HL-60 (cell line): ENCODE measurements at regions not wholly inside any gene's neighbourhood (a gene's known extent, or its start where the extent isn't known, plus 50 kb on each side); places are given as distances from the start of the nearest gene placed in this dataset.

Experiments used
- DNase-seq, 2 experiments: peaks; one replicate each; pipeline ENCODE4 v3.0.0-alpha.2; 2010 to 2020; ENCODE audit warnings: low read depth in 1 of 2, low spot score in 1 of 2
- H3K27ac ChIP-seq: fragments of 250-450 bp; sonication (Bioruptor Pico); replicated peaks from 2 replicates; pipeline ENCODE4 v1.5.1; 2020; ENCODE audit warnings: mild to moderate bottlenecking, moderate library complexity
- H3K27me3 ChIP-seq: fragments of 250-450 bp; sonication (Bioruptor Pico); 2 replicates; pipeline ENCODE4 v1.5.1; 2021; ENCODE audit warnings: mild to moderate bottlenecking, moderate library complexity; ENCODE audit not compliant: insufficient read depth, poor library complexity, severe bottlenecking
- H3K4me3 ChIP-seq: replicated peaks from 2 replicates; pipeline ENCODE4 v1.5.1; 2011; ENCODE audit warnings: mild to moderate bottlenecking, control low read depth, low read length; ENCODE audit not compliant: insufficient read depth
- CTCF ChIP-seq: IDR thresholded peaks from one replicate; pipeline ENCODE4 v1.5.1; 2011; ENCODE audit warnings: low read length, control low read depth, inconsistent platforms; ENCODE audit not compliant: insufficient read depth
- GABPA ChIP-seq: IDR thresholded peaks from 2 replicates; pipeline ENCODE4 v1.6.1; 2012; ENCODE audit warnings: low read depth
- POLR2AphosphoS5 ChIP-seq: IDR thresholded peaks from 2 replicates; pipeline ENCODE4 v1.6.1; 2012; ENCODE audit warnings: low read depth
- SPI1 ChIP-seq: IDR thresholded peaks from 2 replicates; pipeline ENCODE4 v1.6.1; 2012; ENCODE audit warnings: low read depth, mild to moderate bottlenecking, borderline replicate concordance
- TF ChIP-seq, protein P1 (sequence below): IDR thresholded peaks from 2 replicates; pipeline ENCODE4 v1.6.1; 2012; ENCODE audit warnings: low read depth; ENCODE audit not compliant: insufficient replicate concordance

DNA sequence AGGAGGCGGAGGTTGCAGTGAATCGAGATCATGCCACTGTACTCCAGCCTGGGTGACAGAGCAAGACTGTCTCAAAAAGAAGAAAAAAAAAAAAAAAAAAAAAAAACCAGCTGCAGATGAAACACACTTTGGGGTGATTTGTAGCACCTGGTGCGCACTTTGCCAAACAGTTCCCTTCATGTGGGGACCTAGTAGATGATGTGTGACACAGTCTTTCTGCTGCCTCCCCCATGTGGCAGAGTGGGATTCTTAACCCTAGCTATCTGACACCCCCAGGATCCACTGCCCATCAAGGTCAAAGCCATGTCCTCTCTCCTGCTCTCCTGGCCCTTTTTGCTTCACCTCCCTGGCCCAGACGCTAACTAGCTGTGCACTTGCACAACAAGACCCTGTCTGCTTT, 52.1 kb upstream of the PDZD8 start:
- no peak for DNase-seq
- TF ChIP-seq GABPA (no peak), POLR2AphosphoS5 (no peak), CTCF (no peak), SPI1 (no peak)
- TF ChIP-seq, protein P1, sequence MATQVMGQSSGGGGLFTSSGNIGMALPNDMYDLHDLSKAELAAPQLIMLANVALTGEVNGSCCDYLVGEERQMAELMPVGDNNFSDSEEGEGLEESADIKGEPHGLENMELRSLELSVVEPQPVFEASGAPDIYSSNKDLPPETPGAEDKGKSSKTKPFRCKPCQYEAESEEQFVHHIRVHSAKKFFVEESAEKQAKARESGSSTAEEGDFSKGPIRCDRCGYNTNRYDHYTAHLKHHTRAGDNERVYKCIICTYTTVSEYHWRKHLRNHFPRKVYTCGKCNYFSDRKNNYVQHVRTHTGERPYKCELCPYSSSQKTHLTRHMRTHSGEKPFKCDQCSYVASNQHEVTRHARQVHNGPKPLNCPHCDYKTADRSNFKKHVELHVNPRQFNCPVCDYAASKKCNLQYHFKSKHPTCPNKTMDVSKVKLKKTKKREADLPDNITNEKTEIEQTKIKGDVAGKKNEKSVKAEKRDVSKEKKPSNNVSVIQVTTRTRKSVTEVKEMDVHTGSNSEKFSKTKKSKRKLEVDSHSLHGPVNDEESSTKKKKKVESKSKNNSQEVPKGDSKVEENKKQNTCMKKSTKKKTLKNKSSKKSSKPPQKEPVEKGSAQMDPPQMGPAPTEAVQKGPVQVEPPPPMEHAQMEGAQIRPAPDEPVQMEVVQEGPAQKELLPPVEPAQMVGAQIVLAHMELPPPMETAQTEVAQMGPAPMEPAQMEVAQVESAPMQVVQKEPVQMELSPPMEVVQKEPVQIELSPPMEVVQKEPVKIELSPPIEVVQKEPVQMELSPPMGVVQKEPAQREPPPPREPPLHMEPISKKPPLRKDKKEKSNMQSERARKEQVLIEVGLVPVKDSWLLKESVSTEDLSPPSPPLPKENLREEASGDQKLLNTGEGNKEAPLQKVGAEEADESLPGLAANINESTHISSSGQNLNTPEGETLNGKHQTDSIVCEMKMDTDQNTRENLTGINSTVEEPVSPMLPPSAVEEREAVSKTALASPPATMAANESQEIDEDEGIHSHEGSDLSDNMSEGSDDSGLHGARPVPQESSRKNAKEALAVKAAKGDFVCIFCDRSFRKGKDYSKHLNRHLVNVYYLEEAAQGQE = no peak
- H3K27me3 ChIP-seq = no peaks in the 10 kb centered on the region
- H3K4me3 ChIP-seq = no peak overlapping the region
- H3K27ac ChIP-seq = no peak overlapping the region

GRCh38 chr10:117425974-117426566, 50.8 kb upstream of the PDZD8 start:
- Histone ChIP-seq H3K27ac (no peak overlapping the region), H3K4me3 (no peak overlapping the region), H3K27me3 (no peaks in the 10 kb centered on the region)
- TF ChIP-seq GABPA (no peak), POLR2AphosphoS5 (no peak)
- TF ChIP-seq, protein P1 = no peak
- no peak for DNase-seq

GRCh38 chr10:117424883-117425649, 49.8 kb upstream of the PDZD8 start:
- no peak for TF ChIP-seq CTCF
- TF ChIP-seq POLR2AphosphoS5 = no peak
- TF ChIP-seq, protein P1 = no peak
- no peak for TF ChIP-seq GABPA
- no peak for TF ChIP-seq SPI1
- Histone ChIP-seq H3K27ac (no peak overlapping the region), H3K27me3 (no peaks in the 10 kb centered on the region), H3K4me3 (no peak overlapping the region)
- DNase-seq = no peak
